H1 (cell line): ENCODE measurements at regions not wholly inside any gene's neighbourhood (a gene's known extent, or its start where the extent isn't known, plus 50 kb on each side); places are given as distances from the start of the nearest gene placed in this dataset.

ENCODE experiments used
- TAF7 ChIP-seq: optimal IDR thresholded peaks from 2 replicates; pipeline ENCODE3; 2011; ENCODE audit warnings: low read depth, mild to moderate bottlenecking, inconsistent platforms, low read length, moderate library complexity, borderline replicate concordance
- TF ChIP-seq, protein P1 (sequence below), 3 experiments: IDR thresholded peaks; 1 replicate in 2 of 3; 2 replicates in 1 of 3; pipeline versions ENCODE4 v1.5.1 to v1.6.1; 2011; ENCODE audit warnings: low read length in 3 of 3, mild to moderate bottlenecking in 3 of 3, inconsistent platforms in 2 of 3, low read depth in 1 of 3, moderate library complexity in 1 of 3; ENCODE audit not compliant: insufficient read depth in 1 of 3; ENCODE audit errors: control extremely low read depth in 1 of 3

DNA sequence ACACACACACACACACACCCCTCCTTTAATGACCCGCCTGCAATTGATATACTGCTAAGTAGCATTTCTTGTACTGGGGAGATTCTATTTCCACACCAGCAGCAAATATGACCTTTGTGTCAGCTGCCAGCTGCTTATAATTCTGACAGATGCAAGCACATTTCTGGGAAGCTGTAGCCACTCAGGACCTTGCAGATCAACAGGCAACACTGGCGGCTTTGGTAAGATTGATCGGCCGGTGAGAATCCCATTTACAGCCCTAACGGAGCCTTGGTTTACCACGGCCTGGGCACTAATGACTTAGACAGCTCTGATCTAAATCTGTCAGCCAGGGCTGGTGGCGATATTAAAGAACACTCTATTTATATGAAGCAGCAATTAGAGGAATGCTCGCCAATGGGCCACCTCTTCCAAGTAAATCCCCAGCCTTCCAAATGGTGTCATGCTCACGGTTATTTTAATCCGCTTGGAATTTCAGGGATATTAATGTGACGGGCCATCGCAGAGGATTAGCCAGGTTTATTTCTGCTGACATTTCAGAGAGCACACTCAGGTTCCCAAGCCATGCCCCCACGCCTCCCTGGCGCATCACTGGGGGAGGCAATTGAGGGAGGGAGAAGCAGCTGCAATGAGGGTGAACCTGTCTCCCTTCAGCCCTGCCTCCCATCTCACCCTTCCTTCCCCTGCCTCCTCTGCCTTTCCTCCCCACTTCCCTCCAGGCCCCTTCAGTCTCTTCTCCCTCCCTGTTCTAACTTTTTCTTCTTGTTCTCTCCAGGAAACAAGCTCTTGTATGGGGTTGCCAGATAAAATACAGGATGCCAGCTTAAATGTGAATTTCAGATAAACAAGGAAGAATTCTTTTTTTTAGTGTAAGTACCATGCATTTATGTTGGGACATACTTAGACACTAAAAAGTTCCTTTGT lies 287.0 kb downstream of the TLE3 start (continued):
- TF ChIP-seq, protein P1, sequence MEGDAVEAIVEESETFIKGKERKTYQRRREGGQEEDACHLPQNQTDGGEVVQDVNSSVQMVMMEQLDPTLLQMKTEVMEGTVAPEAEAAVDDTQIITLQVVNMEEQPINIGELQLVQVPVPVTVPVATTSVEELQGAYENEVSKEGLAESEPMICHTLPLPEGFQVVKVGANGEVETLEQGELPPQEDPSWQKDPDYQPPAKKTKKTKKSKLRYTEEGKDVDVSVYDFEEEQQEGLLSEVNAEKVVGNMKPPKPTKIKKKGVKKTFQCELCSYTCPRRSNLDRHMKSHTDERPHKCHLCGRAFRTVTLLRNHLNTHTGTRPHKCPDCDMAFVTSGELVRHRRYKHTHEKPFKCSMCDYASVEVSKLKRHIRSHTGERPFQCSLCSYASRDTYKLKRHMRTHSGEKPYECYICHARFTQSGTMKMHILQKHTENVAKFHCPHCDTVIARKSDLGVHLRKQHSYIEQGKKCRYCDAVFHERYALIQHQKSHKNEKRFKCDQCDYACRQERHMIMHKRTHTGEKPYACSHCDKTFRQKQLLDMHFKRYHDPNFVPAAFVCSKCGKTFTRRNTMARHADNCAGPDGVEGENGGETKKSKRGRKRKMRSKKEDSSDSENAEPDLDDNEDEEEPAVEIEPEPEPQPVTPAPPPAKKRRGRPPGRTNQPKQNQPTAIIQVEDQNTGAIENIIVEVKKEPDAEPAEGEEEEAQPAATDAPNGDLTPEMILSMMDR (IDR thresholded peaks at IDR 0.05; ENCODE audit: control extremely low read depth in 1 of 3, insufficient read depth in 1 of 3, low read depth in 1 of 3, low read length in 3 of 3) = no peak
- TF ChIP-seq TAF7 = no peak
